Panc1 (cell line): ENCODE measurements at regions not wholly inside any gene's neighbourhood (a gene's known extent, or its start where the extent isn't known, plus 50 kb on each side); places are given as distances from the start of the nearest gene placed in this dataset.

Experiments used
- ATAC-seq: fragments of 200-7000 bp; cut with Tn5 transposase; 2 replicates; pipeline ENCODE4 v1.9.1; 2020; ENCODE audit warnings: mild to moderate bottlenecking, moderate library complexity
- BruUV-seq: library from RNA; stranded (reverse); fragments of 400-500 nt; replicated peaks from 2 replicates; lab custom pipeline; 2021; lab: Mats Ljungman, UMichigan
- CTCF ChIA-PET: fragments of 300-600 bp; sonication (Branson Sonifier 250); formaldehyde crosslinking; loops from one replicate; lab custom pipeline; 2022; ENCODE audit warnings: antibody characterized with exemption; lab: Charles Lee
- POLR2A ChIA-PET: fragments of 300-600 bp; sonication (Branson Sonifier 250); formaldehyde crosslinking; loops from one replicate; lab custom pipeline; 2022; ENCODE audit warnings: antibody characterized with exemption; lab: Charles Lee
- DNase-seq: peaks from one replicate; pipeline ENCODE4 v3.0.0-alpha.2; 2010; ENCODE audit warnings: low read depth, low spot score
- H3K27ac ChIP-seq: 2 replicates; pipeline ENCODE4 v1.5.1; 2011; ENCODE audit warnings: mild to moderate bottlenecking, low read length, inconsistent platforms
- H3K27me3 ChIP-seq: fragments of 200-500 bp; sonication (Bioruptor generic); 2 replicates; pipeline ENCODE4 v1.6.0; 2014; ENCODE audit warnings: low read length, inconsistent platforms; ENCODE audit not compliant: control insufficient read depth, insufficient read depth
- H3K36me3 ChIP-seq: fragments of 200-500 bp; sonication (Bioruptor generic); 2 replicates; pipeline ENCODE4 v1.5.1; 2014; ENCODE audit warnings: inconsistent platforms, mild to moderate bottlenecking, low read length, moderate library complexity; ENCODE audit not compliant: control insufficient read depth, insufficient read depth
- H3K4me1 ChIP-seq: 2 replicates; pipeline ENCODE4 v1.5.1; 2011; ENCODE audit warnings: inconsistent platforms, mild to moderate bottlenecking, low read length, moderate library complexity; ENCODE audit not compliant: control insufficient read depth, insufficient read depth
- H3K4me3 ChIP-seq, 2 experiments: 2 replicates each; pipeline ENCODE4 v1.5.1; 2011 to 2012; ENCODE audit warnings: low read depth in 2 of 2, low read length in 2 of 2, mild to moderate bottlenecking in 2 of 2, inconsistent platforms in 1 of 2, moderate library complexity in 1 of 2
- H3K9me3 ChIP-seq: fragments of 200-500 bp; sonication (Bioruptor generic); 2 replicates; pipeline ENCODE4 v1.5.1; 2014; ENCODE audit warnings: low read depth, mild to moderate bottlenecking, inconsistent platforms, low read length, moderate library complexity; ENCODE audit not compliant: control insufficient read depth, insufficient read depth
- POLR2AphosphoS5 ChIP-seq: IDR thresholded peaks from 2 replicates; pipeline ENCODE4 v1.6.1; 2012; ENCODE audit warnings: mild to moderate bottlenecking, low read depth, low read length, moderate library complexity
- SIN3A ChIP-seq: IDR thresholded peaks from 2 replicates; pipeline ENCODE4 v1.6.1; 2012; ENCODE audit warnings: low read depth, mild to moderate bottlenecking, low read length, moderate library complexity, borderline replicate concordance; ENCODE audit not compliant: insufficient read depth
- TCF7L2 ChIP-seq: IDR thresholded peaks from 2 replicates; pipeline ENCODE4 v1.6.1; 2011; ENCODE audit warnings: mild to moderate bottlenecking, low read depth, low read length, inconsistent platforms
- in situ Hi-C: cut with HindIII; loops from 2 replicates; pipeline ENCODE4 v1.10.0; 2016; ENCODE audit warnings: low sequenced_read_pairs, low pct_unique_long_range_greater_than_20kb
- intact Hi-C: fragments of 100-400 bp; cut with micrococcal nuclease; formaldehyde crosslinking; loops from one replicate; pipeline ENCODE4 v1.10.0; 2022; ENCODE audit not compliant: unreplicated experiment
- TF ChIP-seq, protein P1 (sequence below), 2 experiments: IDR thresholded peaks; 2 replicates each; pipeline ENCODE4 v1.6.1; 2011 to 2012; ENCODE audit warnings: low read depth in 2 of 2, control low read depth in 1 of 2, low read length in 1 of 2, mild to moderate bottlenecking in 1 of 2, moderate library complexity in 1 of 2; ENCODE audit not compliant: insufficient read depth in 1 of 2
- TF ChIP-seq, protein P2 (sequence below): fragments of 450-650 bp; IDR thresholded peaks from 2 replicates; pipeline ENCODE4 v1.5.1; 2017; ENCODE audit warnings: mild to moderate bottlenecking

DNA sequence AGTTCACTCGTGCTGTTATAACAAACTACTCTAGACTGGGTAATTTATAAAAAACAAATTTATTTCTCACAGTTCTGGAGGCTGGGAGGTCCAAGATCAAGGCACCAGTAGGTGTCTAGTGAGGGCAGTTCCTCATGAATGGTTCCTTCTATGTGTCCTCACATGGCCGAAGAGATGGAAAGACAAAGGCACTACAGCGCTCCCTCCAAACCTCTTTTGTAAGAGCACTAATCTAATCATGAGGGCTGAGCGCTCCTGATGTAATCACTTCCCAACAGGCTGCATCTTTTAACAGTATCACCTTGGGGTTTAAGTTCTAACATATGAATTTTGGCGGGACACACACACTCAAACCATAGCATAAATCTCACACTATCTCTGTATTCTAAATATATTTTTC is 54.0 kb upstream of the KANK4 start:
- TF ChIP-seq TCF7L2 (no peak), POLR2AphosphoS5 (no peak), SIN3A (no peak)
- TF ChIP-seq, protein P1, sequence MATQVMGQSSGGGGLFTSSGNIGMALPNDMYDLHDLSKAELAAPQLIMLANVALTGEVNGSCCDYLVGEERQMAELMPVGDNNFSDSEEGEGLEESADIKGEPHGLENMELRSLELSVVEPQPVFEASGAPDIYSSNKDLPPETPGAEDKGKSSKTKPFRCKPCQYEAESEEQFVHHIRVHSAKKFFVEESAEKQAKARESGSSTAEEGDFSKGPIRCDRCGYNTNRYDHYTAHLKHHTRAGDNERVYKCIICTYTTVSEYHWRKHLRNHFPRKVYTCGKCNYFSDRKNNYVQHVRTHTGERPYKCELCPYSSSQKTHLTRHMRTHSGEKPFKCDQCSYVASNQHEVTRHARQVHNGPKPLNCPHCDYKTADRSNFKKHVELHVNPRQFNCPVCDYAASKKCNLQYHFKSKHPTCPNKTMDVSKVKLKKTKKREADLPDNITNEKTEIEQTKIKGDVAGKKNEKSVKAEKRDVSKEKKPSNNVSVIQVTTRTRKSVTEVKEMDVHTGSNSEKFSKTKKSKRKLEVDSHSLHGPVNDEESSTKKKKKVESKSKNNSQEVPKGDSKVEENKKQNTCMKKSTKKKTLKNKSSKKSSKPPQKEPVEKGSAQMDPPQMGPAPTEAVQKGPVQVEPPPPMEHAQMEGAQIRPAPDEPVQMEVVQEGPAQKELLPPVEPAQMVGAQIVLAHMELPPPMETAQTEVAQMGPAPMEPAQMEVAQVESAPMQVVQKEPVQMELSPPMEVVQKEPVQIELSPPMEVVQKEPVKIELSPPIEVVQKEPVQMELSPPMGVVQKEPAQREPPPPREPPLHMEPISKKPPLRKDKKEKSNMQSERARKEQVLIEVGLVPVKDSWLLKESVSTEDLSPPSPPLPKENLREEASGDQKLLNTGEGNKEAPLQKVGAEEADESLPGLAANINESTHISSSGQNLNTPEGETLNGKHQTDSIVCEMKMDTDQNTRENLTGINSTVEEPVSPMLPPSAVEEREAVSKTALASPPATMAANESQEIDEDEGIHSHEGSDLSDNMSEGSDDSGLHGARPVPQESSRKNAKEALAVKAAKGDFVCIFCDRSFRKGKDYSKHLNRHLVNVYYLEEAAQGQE (IDR thresholded peaks at IDR 0.05; ENCODE audit: insufficient read depth in 1 of 2, low read depth in 2 of 2, low read length in 1 of 2), result no peak
- TF ChIP-seq, protein P2, sequence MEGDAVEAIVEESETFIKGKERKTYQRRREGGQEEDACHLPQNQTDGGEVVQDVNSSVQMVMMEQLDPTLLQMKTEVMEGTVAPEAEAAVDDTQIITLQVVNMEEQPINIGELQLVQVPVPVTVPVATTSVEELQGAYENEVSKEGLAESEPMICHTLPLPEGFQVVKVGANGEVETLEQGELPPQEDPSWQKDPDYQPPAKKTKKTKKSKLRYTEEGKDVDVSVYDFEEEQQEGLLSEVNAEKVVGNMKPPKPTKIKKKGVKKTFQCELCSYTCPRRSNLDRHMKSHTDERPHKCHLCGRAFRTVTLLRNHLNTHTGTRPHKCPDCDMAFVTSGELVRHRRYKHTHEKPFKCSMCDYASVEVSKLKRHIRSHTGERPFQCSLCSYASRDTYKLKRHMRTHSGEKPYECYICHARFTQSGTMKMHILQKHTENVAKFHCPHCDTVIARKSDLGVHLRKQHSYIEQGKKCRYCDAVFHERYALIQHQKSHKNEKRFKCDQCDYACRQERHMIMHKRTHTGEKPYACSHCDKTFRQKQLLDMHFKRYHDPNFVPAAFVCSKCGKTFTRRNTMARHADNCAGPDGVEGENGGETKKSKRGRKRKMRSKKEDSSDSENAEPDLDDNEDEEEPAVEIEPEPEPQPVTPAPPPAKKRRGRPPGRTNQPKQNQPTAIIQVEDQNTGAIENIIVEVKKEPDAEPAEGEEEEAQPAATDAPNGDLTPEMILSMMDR, result no peak
- ChIA-PET CTCF (no interaction called here), POLR2A (no interaction called here)
- no peaks in the 10 kb centered on the region for H3K4me1 ChIP-seq
- intact Hi-C loops, result no loop called here
- DNase-seq (no peak), ATAC-seq (no peak)
- H3K27ac ChIP-seq, result no peak overlapping the region
- no peaks in the 10 kb centered on the region for H3K36me3 ChIP-seq
- no TSS peak for BruUV-seq
- H3K4me3 ChIP-seq, result no peak overlapping the region
- H3K27me3 ChIP-seq, result peaks cover 3% of the 10 kb centered on the region; the same call in 1 of the 2 replicates
- in situ Hi-C loops, result no loop called here
- H3K9me3 ChIP-seq, result 0 out of 2 replicates have a peak, but pooled peaks cover 4% of the 10 kb centered on the region

DNA sequence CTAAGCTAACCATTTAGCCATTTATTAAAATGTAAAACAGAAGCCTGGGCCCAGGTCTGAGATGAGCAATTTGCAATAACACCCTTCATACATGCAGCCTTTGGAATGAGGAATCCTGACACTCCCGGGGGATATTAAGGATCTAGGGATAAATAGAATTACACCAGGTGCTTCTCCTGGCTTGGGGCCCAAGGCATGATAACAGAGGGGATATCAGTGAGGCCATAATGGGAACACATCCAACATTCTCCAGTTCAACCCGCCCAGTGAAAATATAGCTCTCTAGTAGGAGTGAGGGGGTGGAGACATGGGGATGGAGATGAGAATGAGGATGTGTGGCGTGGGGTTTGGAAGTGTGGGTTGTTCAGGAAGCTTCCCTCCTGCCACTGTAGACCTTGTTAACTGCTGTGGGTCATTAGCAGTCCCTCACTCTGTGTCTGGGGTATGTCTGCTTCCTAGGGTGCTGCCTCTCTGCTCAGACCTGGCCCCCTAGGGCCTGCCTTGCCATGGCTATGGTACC is 57.9 kb upstream of the KANK4 start:
- POLR2A ChIA-PET, result interaction anchor here (0.6 kb wide), 1 partner anchor 78 kb away, joined by 3 read pairs; no protein-coding TSS in a partner anchor
- Histone ChIP-seq H3K27me3 (no peaks in the 10 kb centered on the region), H3K36me3 (no peaks in the 10 kb centered on the region), H3K9me3 (0 out of 2 replicates have a peak, but pooled peaks cover 4% of the 10 kb centered on the region), H3K4me3 (no peak overlapping the region), H3K4me1 (no peaks in the 10 kb centered on the region), H3K27ac (no peak overlapping the region)
- in situ Hi-C loops (no loop called here), intact Hi-C loops (no loop called here)
- DNase-seq (no peak), ATAC-seq (no peak)
- no TSS peak for BruUV-seq
- CTCF ChIA-PET, result interaction anchor here (0.9 kb wide), 1 partner anchor 142 kb away, joined by 3 read pairs; no protein-coding TSS in a partner anchor
- TF ChIP-seq TCF7L2 (no peak), POLR2AphosphoS5 (no peak), SIN3A (no peak)
- TF ChIP-seq, protein P1 (IDR thresholded peaks at IDR 0.05; ENCODE audit: insufficient read depth in 1 of 2, low read depth in 2 of 2, low read length in 1 of 2), result no peak
- TF ChIP-seq, protein P2, result no peak
